SKM-1 (cell line): ENCODE measurements at regions not wholly inside any gene's neighbourhood (a gene's known extent, or its start where the extent isn't known, plus 50 kb on each side); places are given as distances from the start of the nearest gene placed in this dataset.

ENCODE experiments used
- DNase-seq: peaks from one replicate; lab custom pipeline; 2025; ENCODE audit not compliant: unreplicated experiment; lab: John Stamatoyannopoulos, UW

DNA sequence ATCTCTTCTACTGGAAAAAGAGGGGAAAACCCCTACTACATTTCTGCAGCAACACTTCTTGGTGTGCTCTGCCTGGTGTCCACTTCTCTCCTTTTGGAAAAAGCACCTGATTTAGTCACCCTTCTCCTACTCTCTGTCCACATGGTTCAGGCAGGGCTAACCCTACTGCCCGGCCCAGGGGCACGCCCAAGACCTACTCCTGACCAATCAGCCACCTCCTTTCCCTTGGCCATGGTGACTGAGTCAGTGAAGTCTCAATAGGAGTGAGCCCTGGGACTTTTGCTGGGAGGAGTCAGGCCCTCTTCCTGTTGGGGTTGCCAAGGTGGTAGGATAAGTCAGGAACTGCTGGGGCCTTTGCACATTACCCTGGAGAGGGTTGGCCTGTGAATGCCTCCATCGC lies 52.5 kb upstream of the MYL2 start:
- no peak for DNase-seq

DNA sequence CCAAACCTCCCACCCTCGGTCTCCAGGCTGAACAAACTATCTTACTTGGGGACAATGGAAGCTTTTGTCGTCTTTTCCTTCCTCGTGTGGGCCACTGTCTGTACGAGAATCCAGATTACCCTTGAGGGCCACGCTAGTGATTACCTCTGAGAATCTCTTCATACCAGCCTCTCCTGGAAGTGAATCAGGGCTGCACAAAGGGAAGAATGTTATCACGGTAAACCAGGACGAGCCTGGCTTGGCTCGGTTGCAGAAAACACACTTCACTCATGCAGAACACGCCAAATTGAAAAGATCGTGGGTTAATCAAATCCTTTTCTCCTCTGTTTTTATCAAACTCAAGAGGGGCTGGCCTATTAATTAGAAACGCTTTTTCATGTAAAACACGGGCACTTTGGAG lies 51.6 kb upstream of the MYL2 start:
- DNase-seq, result no peak

DNA sequence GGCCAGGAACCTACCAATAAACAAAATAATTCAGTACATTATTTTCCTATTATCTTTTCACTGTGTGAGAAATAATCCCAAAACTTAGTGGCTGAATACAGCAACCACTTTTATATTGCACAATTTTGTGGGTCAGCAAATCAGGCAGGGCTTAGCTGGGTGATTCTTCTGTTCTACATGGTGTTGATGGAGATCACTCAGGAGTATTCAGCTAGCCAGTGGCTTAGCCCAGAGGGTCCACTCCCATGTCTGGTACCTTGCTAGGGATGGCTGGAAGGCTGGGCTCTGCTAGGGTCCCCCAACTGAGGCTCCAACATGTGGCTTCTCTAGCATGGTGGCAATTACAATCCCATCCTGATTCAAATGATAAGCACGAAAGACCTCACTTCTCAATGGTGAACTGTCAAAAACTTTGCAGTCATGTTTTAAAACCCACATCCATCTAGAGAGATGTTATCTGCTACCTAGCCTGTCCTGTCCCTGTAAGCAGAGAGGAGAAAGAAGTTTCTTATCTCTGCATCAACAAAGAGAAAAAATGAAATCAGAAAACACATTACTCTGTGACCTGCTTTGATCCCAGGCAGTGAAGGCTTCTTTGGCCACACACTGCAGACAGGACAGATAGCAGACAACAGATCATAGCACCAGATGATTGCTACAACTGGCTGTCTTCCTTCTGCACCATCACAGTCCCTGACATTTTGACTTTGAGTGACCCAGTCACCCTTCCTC lies 51.0 kb upstream of the MYL2 start:
- no peak for DNase-seq
